HG02588 (cell line): ENCODE measurements at regions not wholly inside any gene's neighbourhood (a gene's known extent, or its start where the extent isn't known, plus 50 kb on each side); places are given as distances from the start of the nearest gene placed in this dataset.

Experiments used
- ATAC-seq: cut with Tn5 transposase; IDR thresholded peaks from one replicate; pipeline ENCODE4 v1.9.1; 2021; ENCODE audit warnings: mild to moderate bottlenecking, moderate library complexity; ENCODE audit not compliant: unreplicated experiment

DNA sequence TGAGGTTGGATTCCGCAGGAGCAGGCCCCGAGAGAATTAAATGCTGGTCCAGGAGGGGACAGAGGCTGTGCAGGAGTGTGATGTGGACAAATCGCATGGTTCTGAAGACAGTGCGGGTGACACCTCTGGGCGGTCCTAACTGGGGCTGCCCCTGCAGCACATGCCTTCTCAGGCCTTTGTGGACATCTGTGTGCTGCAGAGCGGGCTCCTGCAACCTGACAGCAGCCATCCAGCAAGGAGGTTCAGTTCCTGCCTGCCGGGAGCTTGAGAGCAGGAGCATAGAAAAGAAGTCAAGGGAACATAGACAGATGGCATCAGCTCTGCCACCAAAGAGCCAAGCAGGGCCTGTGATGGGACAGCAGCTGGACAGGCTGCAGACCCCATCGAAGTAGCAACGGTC lies 135.9 kb upstream of the PPP2R2D start:
- no peak for ATAC-seq

DNA sequence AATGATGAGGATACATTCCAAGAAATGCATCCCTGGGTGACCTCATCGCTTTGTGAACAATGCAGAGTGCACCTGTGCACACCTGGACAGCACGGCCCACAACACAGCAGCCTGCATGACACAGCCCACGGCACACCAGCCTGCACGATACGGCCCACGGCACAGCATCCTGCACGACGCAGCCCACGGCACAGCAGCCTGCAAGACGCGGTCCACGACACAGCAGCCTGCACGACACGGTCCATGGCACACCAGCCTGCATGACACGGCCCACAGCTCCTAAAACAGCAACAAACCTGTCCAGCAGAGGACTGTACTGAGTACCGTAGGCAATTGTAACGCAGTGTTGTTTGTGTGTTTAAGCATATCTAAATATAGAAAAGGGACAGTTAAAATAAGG lies 134.7 kb upstream of the PPP2R2D start:
- ATAC-seq: no peak

DNA sequence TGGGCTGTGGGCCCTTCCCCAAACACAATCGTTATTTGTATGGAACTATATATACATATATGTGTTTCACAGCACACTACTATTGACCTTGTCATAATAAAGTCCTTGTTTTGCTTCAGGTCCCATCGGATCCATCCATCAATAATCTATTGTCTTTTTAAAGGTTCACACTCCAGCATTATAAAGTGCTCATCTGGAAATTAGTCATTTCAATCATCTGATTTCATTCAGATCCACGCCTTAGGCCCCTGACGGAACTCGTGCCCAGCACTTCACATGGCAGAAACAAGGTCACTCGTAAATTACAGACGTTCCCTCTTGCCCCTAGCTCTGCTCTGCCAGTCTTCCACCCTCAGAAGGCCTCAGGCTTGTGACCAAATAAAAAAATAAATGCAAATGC lies 133.1 kb upstream of the PPP2R2D start:
- ATAC-seq: no peak

DNA sequence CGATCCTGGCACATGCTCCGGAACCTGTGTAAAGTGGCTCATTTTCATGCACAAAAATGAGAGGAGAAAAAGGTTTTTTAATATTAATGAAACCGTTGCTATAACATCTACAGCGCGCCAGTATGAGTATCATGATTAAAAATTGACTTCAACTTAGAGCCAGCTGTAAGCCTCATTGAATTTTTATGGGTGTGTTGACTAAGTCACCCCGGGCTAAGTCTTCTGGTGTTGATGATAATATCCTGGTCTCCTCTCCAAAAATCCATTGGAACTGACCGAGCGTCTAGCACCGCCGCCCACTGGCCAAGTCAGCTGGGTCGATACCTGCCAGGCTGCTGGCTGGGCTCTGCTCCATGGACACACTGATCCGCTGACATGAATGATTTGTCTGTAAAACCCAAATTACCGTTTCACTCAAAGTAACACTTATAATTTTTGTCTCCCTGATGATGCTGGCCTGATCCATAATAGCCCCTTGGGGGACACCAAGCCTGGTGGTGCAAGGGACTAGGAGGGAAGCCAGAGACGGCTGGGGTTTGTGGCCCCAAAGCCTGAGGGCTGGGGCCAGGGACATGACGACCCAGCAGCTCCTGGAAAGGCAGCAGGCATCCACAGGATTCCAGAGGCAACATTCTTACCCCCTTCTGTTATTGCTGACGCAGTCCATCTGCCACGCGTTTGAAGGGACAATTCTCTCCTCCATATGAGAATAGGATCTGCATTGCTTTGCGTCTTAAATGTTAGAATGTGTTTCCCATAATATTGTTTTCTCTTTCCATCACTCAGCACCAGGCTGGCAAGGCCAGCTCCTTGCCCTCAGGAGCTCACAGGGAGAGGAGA lies 131.0 kb upstream of the PPP2R2D start:
- ATAC-seq: no peak

DNA sequence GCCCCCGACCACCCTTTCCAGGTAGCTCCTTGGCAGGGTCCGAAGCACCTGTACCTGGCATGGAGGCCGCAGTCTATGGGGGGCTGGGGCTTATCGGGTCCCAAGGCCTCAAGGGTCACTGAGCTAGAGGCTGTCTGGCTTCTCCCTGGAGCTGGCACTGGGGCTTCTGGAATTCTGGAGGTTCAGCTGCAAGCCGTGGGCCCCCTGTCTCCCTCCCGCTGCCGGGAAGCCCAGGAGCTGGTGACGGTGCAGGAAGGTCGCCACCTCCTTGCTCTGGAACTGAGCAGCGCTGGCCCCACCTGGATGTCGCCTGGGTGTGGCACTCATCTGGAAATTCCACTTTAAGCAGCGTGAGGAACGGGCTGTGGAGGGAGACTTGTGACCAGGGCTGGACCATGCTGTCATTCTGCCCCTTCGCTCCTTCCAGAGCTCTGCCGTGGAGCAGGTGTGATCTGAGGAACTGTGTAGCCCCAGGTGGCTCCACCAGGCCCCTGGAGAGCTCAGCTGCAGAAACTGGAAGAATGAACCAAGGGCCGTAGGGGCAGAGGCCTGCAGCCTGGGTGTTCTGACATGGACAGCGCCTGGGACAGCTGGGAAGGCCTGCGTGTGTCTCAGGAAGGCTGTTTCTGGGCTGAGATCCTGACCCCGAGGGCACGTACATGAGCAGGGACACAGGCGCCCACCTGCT lies 129.7 kb upstream of the PPP2R2D start:
- no peak for ATAC-seq

DNA sequence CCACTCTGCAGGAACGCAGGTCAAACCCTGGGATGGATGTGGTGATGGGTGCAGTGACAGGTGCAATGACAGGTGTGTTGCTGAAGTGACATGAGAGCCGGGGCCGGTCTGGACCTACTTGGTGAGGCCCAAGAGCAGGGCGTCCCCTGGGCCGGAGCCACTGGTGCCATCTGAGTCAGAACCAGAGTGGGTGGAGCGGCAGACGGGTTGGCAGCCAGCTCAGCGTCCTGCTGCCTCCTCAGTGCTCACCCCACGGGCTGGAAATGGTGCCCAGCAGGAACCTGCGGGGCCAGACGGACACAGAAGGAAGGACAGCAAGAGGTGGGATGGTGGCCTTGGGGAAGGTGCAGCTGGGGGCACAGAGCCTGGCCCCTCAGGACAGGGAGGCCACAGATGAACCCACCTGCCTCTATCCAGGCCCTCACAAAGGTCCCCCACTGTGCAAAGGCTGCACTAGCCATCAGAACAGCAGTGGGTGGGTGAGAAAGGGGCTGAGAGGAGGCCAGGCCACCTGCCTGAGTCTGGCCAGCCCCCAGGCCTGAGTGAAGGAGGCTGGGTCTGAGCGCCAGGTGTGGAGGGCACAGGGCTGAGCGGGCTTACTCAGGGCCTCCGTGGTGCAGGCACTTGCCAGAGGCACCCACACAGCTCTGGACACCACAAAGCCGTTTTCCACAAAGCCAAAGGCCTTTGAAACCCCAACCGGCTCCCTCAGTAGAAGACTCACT lies 129.0 kb upstream of the PPP2R2D start:
- ATAC-seq: no peak

DNA sequence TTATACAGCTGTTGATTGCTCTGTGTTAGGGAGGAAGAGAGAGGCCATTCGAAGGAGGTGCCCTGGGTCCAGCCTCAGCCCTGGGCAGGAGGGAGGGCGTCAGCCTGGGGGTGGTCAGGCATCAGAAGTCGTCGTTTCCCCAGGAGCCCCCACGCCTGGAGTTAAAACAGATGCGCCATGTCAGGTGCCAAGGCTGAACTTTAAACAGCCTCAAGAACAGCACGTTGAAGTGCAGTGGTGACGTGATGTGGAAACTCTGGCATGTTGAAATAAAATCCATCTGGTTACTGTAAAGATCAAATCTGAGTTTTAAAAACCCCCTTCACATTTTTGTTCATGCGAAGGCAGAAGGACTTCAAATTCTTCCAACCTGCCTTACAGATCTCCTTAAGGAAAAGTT lies 128.4 kb upstream of the PPP2R2D start:
- no peak for ATAC-seq

DNA sequence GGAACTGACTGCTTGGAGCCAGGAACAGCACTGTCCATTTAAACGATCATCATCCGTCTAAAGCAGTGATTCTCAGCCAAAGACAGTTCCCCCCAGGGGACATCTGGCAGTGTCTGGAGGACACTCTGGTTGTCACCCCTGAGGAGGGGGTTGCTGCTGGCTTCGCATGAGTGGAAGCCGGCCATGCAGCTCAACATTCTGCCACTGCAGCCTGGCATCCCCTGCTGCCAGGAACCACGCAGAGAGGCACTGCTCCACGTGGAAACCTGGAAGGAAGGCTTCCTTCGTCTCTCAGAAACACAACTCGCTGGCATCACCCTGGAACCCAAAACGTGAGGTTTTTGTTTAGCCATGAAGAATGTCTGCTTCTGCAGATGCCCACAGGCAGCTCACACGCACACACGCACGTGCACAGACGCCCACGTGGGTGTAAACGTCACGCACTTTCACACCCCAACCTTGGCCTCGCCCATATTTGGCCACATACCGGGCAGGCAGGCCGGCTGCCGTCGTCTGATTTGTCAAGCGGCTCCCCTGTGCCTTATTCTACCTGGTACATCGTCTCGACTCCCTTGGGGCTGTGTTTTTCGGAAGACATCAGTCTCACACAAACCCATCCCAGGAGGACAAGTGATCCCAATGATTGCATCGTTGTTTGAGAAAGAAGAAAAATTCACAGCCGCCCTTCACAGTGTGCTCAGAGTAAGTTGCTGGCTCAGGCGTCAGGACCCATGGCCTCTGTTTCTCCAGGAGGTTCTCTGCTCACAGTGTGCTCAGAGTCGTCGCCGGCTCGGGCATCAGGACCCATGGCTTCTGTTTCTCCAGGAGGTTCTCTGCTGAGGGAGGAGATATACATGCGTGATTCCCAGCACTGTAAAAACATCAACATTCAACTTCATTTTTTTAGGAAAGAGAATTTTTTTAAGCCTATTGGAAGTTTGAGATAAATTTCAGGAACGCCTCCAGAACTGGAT lies 127.2 kb upstream of the PPP2R2D start:
- ATAC-seq: no peak

DNA sequence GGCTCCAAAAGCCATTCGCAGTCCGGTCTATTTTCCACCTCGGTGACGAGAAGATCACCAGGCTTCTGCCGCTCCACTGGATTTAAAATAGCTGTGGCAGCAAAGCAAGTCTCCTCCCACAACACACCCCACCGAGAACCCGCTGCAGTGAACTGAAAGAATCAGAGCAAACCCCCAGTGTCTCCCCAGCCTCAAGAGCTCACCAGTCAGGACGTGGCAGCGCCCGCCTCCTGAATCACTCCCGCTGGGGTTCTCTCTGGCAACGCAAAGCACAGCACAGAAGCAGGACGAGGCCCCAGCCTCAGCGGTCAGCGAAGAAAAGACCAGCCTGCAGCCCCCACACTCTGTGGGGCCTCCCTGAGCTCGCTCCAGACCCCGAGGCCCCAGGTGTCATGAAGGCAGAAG lies 126.1 kb upstream of the PPP2R2D start:
- ATAC-seq: no peak

DNA sequence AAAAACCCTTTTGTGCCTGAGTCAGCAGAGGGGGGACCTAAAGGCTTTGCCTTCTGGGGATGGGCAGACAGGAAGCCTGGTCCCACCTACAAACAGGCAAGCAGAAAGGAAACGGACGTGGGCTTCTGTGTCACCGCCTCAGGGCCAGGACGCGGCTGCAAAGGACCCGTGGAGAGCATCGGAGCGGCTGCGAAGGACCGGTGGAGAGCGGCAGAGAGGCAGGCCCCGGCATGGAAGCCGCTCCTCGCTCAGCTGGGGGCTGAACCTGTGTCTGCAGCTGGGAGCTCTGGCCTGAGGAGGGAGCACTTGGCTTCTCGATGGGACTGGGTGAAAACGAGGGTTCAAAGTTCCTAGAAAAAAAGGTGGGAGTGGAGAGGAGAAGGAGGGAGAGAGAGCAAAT lies 125.4 kb upstream of the PPP2R2D start:
- ATAC-seq: no peak

DNA sequence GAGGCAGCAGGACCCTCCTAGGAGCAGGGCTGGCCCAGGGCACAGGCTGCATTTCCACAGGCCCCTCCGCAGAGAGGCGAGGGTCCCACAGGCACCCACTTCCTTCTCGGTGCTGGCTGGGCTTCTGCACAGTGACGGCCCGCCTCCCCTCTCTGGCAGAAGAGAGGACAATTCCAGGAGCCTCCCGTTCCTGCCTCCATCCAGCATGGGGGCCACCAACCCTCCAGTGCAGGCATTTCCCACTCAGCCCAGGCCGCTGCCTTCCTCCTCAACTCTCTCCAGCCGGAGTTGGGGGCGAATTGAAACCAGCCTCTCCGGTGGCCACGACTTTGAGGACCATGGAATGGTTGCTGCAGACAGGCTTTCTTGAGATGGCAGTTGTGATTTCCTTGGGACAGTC lies 125.0 kb upstream of the PPP2R2D start:
- no peak for ATAC-seq

DNA sequence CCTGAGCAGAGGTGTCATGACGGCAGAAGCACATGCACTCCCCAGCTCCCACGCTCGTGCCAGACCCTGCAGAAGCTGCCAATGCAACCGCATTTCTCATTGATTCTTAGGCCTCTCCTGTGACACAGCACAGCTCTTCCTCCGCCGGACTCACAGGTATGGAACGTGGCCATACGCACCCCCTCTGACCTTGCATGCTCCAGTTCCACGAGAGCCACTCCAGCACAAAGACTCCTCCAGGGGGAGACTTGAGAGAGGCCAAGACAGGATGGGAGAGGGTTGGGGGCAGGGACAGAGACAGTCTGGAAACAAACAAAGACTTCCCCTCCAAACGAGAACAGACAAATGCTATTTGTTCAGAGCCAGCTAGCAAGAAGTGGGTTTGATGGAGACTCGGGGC lies 124.3 kb upstream of the PPP2R2D start:
- no peak for ATAC-seq

DNA sequence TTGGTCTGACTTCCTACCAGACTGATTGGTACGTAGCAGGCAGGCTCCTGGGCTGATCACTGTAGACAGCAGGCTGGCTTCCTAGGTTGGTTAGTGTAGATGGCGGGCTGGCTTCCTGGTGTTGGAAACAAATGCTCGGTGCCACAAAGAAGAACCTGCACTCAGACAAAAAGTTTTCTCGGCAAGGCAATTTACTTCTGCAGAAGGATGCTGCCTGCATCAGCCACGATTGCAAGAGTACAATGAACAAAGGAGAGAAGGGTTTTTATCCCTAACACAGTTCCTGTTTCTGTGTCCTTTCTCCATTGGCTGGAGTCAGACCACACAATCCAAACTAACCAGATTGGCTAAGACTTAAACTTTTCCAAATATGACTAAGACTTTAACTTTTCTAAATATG lies 123.6 kb upstream of the PPP2R2D start:
- no peak for ATAC-seq

DNA sequence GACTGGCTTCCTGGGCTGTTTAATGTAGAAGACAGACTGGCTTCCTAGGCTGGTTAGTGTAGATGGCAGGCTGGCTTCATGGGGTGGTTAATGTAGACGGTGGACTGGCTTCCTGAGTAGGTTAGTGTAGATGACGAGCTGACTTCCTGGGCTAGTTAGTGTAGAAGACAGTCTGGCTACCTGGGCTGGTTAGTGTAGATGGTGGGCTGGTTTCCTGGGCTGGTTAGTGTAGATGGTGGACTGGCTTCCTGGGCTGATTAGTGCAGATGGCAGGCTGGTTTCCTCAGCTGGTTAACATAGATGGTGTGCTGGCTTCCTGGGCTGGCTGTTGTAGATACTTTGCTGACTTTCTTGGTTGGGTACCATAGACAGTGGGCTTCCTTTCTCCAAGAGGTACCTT lies 122.9 kb upstream of the PPP2R2D start:
- no peak for ATAC-seq

DNA sequence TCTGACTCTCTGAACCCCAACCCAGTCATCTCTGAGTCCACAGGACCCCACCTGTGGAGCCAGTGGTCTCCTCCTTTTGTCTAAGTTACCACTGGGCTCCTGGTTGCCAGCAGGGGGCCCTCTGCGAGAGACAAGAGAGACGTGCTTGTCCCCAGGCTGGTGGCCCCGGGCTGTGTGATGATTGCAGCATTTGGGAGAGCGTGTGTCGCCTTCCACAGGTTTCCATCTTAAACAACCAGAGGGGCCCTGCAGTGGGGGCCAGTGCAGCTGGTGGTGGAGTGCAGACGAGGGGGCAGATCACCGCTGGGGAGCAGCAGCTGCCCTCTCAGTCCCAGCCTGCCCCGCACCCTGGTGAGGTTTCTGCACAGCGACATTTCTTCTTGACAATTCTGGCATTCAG lies 122.4 kb upstream of the PPP2R2D start:
- ATAC-seq: no peak

DNA sequence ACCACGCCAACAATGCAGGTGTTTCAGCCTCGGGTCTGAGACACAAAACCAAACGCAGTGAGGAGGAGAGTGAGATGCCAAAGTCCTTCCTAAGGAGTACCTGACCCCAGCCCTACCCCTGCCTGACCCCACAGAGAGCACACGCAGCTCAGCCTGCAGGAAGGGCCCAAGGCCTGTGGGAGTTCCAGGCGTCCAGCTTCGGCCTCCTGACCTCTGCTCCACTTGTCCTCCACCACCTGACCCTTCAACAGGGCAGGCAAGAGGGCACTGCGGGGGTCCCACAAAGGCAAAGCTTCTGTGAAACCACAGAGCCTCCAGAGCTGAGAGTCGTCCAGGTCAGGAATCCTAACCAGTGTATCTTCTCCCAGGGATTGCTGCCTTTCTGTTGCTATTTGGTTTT lies 122.0 kb upstream of the PPP2R2D start:
- no peak for ATAC-seq

DNA sequence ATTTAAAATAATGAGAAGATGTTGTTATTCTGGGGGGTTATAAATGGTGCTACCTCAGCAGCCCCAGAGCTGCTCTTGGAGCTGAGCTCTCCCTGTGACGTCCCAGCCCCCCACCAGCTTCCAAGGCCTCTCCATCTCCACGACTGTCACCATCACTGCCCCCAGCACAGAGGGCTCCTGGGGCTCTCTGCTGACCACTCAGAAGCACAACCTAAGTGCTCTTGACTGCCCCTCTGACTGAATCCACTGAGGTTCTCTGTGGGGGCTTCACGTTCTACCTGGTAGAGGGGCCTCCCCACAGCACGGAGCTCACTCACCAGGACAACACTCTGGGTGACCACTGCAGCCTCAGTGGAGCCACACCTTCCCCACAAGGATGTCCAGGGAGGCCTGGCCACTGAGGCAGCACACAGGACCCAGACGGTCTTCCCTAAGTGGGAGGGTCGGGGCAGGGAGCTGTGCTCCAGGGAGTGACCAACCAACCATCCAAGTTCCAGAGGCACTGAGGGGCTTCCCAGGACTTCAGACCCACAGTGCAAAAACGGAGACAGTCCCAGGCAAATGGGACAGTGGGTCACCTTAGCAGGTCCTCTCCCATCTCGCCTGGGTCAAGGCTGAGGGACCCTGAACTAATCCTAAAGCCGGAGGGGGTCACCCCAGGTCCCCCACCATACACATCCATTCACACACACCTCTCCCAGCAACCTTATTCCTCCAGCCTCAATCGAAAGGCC lies 121.0 kb upstream of the PPP2R2D start:
- ATAC-seq: no peak

DNA sequence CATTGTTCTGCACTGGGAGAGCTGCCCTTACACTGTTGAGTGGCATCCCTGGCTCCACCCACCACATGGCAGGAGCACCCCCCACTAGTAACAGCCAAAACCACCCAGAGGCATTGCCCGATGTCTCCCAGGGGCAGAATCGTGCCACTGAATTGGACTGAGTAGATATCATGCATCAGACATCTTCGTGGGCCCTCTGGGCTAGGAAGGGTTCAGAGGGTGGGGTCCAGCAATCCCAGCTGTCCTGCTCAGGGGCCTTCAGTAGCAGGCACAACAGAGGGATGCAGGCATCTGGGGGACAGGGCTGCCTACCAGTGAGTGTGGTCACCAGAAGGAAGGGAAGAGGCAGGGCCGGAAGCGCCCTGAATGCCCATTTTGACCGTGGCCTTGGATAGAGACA lies 119.7 kb upstream of the PPP2R2D start:
- ATAC-seq: no peak

DNA sequence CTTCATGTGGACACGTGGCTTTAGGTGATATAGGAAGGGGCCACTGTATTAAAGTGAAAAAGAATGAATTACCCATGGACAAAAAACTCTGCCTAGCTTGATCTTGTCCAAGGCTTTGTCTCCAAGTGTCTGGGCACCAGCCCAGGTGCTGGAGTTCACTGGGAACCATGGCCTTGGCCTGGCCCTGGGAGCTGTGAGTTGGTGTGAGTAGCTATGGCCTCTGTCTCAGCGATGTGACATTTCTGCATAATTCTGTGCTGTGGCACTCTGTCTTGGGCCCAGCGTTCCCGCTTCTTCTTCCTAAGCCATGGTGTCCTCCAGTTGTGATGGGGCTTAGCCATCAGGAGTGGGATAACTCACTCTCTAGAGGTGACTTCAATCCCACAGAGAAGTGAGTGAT lies 119.0 kb upstream of the PPP2R2D start:
- no peak for ATAC-seq
